Fibroblast of lung (primary cell): ENCODE measurements at regions not wholly inside any gene's neighbourhood (a gene's known extent, or its start where the extent isn't known, plus 50 kb on each side); places are given as distances from the start of the nearest gene placed in this dataset.

Experiments used
- EZH2 ChIP-seq: IDR thresholded peaks from 2 replicates; pipeline ENCODE4 v1.5.1; 2012; ENCODE audit warnings: low read length, control low read depth, mild to moderate bottlenecking; ENCODE audit errors: missing control alignments
- TF ChIP-seq, protein P1 (sequence below), 2 donors: IDR thresholded peaks in 1 of 2; conservative IDR thresholded peaks in 1 of 2; 1 replicate in 1 of 2; 2 replicates in 1 of 2; pipeline ENCODE4 v1.5.1; 2011 to 2012; ENCODE audit warnings: low read length in 2 of 2, control low read depth in 1 of 2, inconsistent platforms in 1 of 2, low read depth in 1 of 2, mild to moderate bottlenecking in 1 of 2

DNA sequence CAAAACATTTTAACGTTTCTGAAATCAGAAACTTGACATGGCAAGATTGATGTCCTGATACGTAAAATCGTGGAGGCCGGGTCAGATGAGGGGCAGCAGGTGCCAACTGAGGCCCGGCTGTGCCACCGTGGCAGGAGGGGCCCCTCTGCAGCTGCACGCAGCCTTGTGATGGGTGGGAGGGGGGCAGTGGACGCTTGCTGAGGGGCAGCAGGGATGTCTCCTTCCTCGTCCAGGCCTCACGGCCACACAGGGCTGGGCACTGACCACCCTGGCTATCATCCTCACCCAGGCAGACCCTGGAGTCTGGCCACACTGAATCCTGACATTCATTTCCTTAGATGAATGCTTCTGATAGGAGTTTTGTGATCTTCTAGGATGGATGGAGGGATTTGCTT lies 114.7 kb downstream of the ERMARD start:
- TF ChIP-seq, protein P1, sequence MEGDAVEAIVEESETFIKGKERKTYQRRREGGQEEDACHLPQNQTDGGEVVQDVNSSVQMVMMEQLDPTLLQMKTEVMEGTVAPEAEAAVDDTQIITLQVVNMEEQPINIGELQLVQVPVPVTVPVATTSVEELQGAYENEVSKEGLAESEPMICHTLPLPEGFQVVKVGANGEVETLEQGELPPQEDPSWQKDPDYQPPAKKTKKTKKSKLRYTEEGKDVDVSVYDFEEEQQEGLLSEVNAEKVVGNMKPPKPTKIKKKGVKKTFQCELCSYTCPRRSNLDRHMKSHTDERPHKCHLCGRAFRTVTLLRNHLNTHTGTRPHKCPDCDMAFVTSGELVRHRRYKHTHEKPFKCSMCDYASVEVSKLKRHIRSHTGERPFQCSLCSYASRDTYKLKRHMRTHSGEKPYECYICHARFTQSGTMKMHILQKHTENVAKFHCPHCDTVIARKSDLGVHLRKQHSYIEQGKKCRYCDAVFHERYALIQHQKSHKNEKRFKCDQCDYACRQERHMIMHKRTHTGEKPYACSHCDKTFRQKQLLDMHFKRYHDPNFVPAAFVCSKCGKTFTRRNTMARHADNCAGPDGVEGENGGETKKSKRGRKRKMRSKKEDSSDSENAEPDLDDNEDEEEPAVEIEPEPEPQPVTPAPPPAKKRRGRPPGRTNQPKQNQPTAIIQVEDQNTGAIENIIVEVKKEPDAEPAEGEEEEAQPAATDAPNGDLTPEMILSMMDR (conservative IDR thresholded peaks at IDR 0.05 in 1 of 2, IDR thresholded peaks at IDR 0.05 in 1 of 2; ENCODE audit: low read depth in 1 of 2, low read length in 2 of 2) = no peak
- no peak for TF ChIP-seq EZH2
